ENCODE measurements at regions not wholly inside any gene's neighbourhood (a gene's known extent, or its start where the extent isn't known, plus 50 kb on each side); places are given as distances from the start of the nearest gene placed in this dataset.

DNA sequence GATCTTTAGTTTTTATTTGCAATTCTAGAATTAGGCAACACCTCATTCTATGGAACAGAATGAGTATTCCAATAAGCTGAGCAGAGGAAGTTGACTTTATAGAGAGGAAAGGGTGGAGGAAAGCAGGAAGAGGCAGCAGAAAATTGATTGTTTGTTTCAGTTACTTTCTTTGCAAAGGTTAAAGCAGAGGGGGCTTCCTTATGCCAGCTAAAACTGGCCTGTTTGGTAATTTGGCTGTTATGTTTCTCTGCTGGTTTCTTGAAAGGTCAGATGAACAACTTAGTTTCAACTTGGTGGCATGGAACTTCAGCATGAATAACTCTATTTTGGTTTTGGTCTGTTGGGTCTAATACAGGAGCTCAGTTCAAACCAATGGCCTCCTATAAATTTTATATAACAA, 190.9 kb upstream of the IL12A start:
- Histone ChIP-seq H3K9me3 (no peaks in the 10 kb centered on the region), H3K27me3 (no peaks in the 10 kb centered on the region), H3K4me1 (peaks cover 0 to 42% (median 9%) of the 10 kb centered on the region in 4 donors), H3K36me3 (no peaks in the 10 kb centered on the region), H3K27ac (peak overlapping the region; percentile 72 to 82 (median 78)), H3K4me3 (no peak overlapping the region)
- intact Hi-C loops (cut with DNase I; ENCODE audit: low total_unique reads) = no loop called here
- in situ Hi-C loops (cut with MboI; ENCODE audit: low pct_ligation_motif_present in 1 of 4, low pct_unique_long_range_greater_than_20kb in 1 of 4, low sequenced_read_pairs in 3 of 4) = loop anchor here in 1 of 4 donors (10.0 kb wide), 1 partner anchor 533 kb away; no protein-coding TSS in a partner anchor
- TF ChIP-seq, protein P1, sequence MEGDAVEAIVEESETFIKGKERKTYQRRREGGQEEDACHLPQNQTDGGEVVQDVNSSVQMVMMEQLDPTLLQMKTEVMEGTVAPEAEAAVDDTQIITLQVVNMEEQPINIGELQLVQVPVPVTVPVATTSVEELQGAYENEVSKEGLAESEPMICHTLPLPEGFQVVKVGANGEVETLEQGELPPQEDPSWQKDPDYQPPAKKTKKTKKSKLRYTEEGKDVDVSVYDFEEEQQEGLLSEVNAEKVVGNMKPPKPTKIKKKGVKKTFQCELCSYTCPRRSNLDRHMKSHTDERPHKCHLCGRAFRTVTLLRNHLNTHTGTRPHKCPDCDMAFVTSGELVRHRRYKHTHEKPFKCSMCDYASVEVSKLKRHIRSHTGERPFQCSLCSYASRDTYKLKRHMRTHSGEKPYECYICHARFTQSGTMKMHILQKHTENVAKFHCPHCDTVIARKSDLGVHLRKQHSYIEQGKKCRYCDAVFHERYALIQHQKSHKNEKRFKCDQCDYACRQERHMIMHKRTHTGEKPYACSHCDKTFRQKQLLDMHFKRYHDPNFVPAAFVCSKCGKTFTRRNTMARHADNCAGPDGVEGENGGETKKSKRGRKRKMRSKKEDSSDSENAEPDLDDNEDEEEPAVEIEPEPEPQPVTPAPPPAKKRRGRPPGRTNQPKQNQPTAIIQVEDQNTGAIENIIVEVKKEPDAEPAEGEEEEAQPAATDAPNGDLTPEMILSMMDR (IDR thresholded peaks at IDR 0.05) = no peak
- no peak for DNase-seq

GRCh38 chr3:159798951-159799350, 189.7 kb upstream of the IL12A start:
- H3K4me1 ChIP-seq = peaks cover 0 to 42% (median 9%) of the 10 kb centered on the region in 4 donors
- H3K4me3 ChIP-seq = no peak overlapping the region
- TF ChIP-seq, protein P1 (IDR thresholded peaks at IDR 0.05) = no peak
- TF ChIP-seq EP300 (IDR thresholded peaks at IDR 0.05; ENCODE audit: low read depth) (no peak), POLR2A (IDR thresholded peaks at IDR 0.05) (no peak), POLR2AphosphoS5 (IDR thresholded peaks at IDR 0.05) (no peak)
- in situ Hi-C loops (cut with MboI; ENCODE audit: low pct_ligation_motif_present in 1 of 4, low pct_unique_long_range_greater_than_20kb in 1 of 4, low sequenced_read_pairs in 3 of 4) = loop anchor here in 1 of 4 donors (10.0 kb wide), 1 partner anchor 534 kb away; no protein-coding TSS in a partner anchor
- DNase-seq = no peak
- intact Hi-C loops (cut with DNase I; ENCODE audit: low total_unique reads) = no loop called here
- H3K36me3 ChIP-seq = no peaks in the 10 kb centered on the region
- no peaks in the 10 kb centered on the region for H3K9me3 ChIP-seq
- 57 to 64% methylated on average over 2 of the region's 2 CpGs for WGBS, 2 donors (ENCODE audit: low coverage in 1 of 2)
- peak overlapping the region; percentile 72 to 82 (median 78) for H3K27ac ChIP-seq
- H3K27me3 ChIP-seq = no peaks in the 10 kb centered on the region

DNA sequence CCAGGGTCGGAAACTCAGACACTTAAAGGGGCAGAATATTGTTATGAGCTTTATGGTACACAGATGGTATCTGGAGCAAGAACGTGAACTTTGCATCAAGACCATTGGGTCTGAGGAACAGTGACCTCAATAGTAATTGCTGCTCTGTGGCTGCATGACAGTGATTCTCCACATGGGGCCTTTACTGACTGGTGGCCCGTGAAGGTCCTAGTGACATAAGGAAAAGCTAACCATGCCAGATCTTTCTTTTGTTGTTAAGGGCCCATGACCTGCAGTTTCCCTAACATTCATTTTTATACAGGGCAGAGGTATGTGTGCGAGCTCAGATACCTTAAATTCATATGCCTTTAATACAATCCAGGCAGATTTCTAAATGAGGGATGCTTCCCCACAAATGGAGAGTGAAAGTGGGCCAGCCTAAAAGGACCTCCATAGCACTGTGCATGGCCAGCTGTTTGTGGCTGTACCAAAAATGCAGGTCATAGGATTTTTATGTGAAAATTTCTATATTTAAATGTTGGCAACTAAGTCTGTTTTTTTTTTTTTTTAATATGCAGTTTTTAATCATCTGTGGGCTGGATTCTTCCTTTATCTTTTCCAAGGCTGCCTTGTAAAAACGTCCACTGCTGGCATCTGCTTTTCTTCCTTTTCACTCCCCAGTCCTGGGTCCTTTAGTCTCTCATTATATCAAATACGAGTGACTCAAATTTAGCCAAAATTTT, 188.0 kb upstream of the IL12A start:
- intact Hi-C loops (cut with DNase I; ENCODE audit: low total_unique reads) = loop anchor here (5.0 kb wide), 1 partner anchor 38 kb away; no protein-coding TSS in a partner anchor
- no peak overlapping the region for H3K4me3 ChIP-seq
- H3K27ac ChIP-seq = peak overlapping the region; percentile 72 to 82 (median 78)
- TF ChIP-seq, protein P1 (IDR thresholded peaks at IDR 0.05) = no peak
- TF ChIP-seq POLR2A (IDR thresholded peaks at IDR 0.05) = no peak
- peaks cover 0 to 41% (median 9%) of the 10 kb centered on the region in 4 donors for H3K4me1 ChIP-seq
- no peaks in the 10 kb centered on the region for H3K27me3 ChIP-seq
- DNase-seq = no peak
- 58 to 67% methylated on average over 5 to 6 of the region's 6 CpGs for WGBS, 2 donors (ENCODE audit: low coverage in 1 of 2)
- in situ Hi-C loops (cut with MboI; ENCODE audit: low pct_ligation_motif_present in 1 of 4, low pct_unique_long_range_greater_than_20kb in 1 of 4, low sequenced_read_pairs in 3 of 4) = loop anchor here (5.0 to 25.0 kb wide), 4 partner anchors 183 to 963 kb away; no protein-coding TSS in a partner anchor
- H3K9me3 ChIP-seq = no peaks in the 10 kb centered on the region
- no peaks in the 10 kb centered on the region for H3K36me3 ChIP-seq

DNA sequence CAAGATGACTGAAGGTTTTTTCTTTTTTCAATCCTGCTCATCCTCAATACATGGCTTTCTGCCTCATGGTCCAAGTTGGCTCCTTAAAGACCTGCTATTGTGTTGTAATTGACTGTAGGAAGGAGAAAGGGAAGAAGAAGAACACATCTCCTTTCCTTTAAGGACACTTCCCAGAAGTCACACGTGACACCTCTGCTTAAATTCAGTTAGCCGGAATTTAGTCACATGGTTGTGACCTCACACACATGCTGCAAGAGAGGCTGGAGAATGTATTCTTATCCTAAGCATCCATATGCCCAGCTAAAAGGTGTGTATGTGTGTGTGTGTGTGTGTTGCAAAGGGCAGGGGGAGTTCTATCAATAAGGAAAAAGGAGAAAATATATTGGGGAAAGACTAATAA, 185.8 kb upstream of the IL12A start:
- Histone ChIP-seq H3K9me3 (no peaks in the 10 kb centered on the region), H3K36me3 (no peaks in the 10 kb centered on the region), H3K27ac (peak overlapping the region; percentile 8 to 69 (median 48)), H3K4me1 (peaks cover 0 to 40% (median 12%) of the 10 kb centered on the region in 4 donors), H3K27me3 (no peaks in the 10 kb centered on the region), H3K4me3 (no peak overlapping the region)
- TF ChIP-seq POLR2A (IDR thresholded peaks at IDR 0.05) = no peak
- no peak for TF ChIP-seq POLR2AphosphoS5 (IDR thresholded peaks at IDR 0.05)
- TF ChIP-seq, protein P1 (IDR thresholded peaks at IDR 0.05) = no peak
- TF ChIP-seq EP300 (IDR thresholded peaks at IDR 0.05; ENCODE audit: low read depth) = no peak
- WGBS, 2 donors (ENCODE audit: low coverage in 1 of 2) = 67 to 81% methylated on average over 1 to 2 of the region's 2 CpGs
- in situ Hi-C loops (cut with MboI; ENCODE audit: low pct_ligation_motif_present in 1 of 4, low pct_unique_long_range_greater_than_20kb in 1 of 4, low sequenced_read_pairs in 3 of 4) (loop anchor here (5.0 to 25.0 kb wide), 4 partner anchors 186 to 966 kb away; no protein-coding TSS in a partner anchor), intact Hi-C loops (cut with DNase I; ENCODE audit: low total_unique reads) (loop anchor here (5.0 kb wide), 1 partner anchor 41 kb away; no protein-coding TSS in a partner anchor)
- DNase-seq = no peak
